HepG2 (cell line): ENCODE measurements at regions not wholly inside any gene's neighbourhood (a gene's known extent, or its start where the extent isn't known, plus 50 kb on each side); places are given as distances from the start of the nearest gene placed in this dataset.

Source experiments
- ATAC-seq: fragments of 200-7000 bp; cut with Tn5 transposase; 3 replicates; pipeline ENCODE4 v1.9.1; 2020; ENCODE audit warnings: mild to moderate bottlenecking, moderate library complexity
- BruUV-seq: library from RNA; stranded (reverse); fragments of 400-500 nt; replicated peaks from 2 replicates; lab custom pipeline; 2021; lab: Mats Ljungman, UMichigan
- CTCF ChIA-PET: fragments of 300-600 bp; formaldehyde crosslinking; extraction: SDS; loops from one replicate; lab custom pipeline; 2021; ENCODE audit warnings: low total read pairs, inconsistent platforms, low intra/inter-chr PET ratio; lab: Yijun Ruan, JAX
- POLR2A ChIA-PET: fragments of 350-600 bp; sonication (Branson Sonifier 250); formaldehyde crosslinking; loops from one replicate; lab custom pipeline; 2020; ENCODE audit warnings: antibody characterized with exemption, inconsistent platforms; lab: Yijun Ruan, JAX
- DNase-seq: peaks from one replicate; pipeline ENCODE4 v3.0.0-alpha.2; 2015; ENCODE audit warnings: low spot score
- FAIRE-seq: peaks from 3 replicates; lab custom pipeline; 2011; peaks lifted over from hg19 to GRCh38; lab: Jason Lieb, UNC
- H2AFZ ChIP-seq: one replicate; pipeline ENCODE4 v1.6.1; 2011; ENCODE audit warnings: low read length, inconsistent platforms
- H3K27ac ChIP-seq: fragments of 300-600 bp; 3 replicates; pipeline ENCODE4 v1.8.0; 2011; ENCODE audit warnings: mixed run types, mild to moderate bottlenecking, mixed read lengths, low read length, inconsistent platforms; ENCODE audit not compliant: insufficient read depth; ENCODE audit errors: extremely low read length
- H3K27me3 ChIP-seq, 2 experiments: fragments of 200-600 bp in 1 of 2; 2 replicates in 1 of 2; 3 replicates in 1 of 2; pipeline versions ENCODE4 v1.6.0 to v1.8.0; 2011; ENCODE audit warnings: low read length in 2 of 2, mild to moderate bottlenecking in 2 of 2, moderate library complexity in 2 of 2, inconsistent platforms in 1 of 2; ENCODE audit not compliant: insufficient read depth in 2 of 2, control insufficient read depth in 1 of 2
- H3K36me3 ChIP-seq, 2 experiments: fragments of 200-600 bp in 1 of 2; replicated peaks in 1 of 2; 2 replicates in 1 of 2; 3 replicates in 1 of 2; pipeline versions ENCODE4 v1.5.1 to v1.8.0; 2011; ENCODE audit warnings: low read length in 2 of 2, inconsistent platforms in 1 of 2; ENCODE audit not compliant: insufficient read depth in 2 of 2, control insufficient read depth in 1 of 2
- H3K4me1 ChIP-seq: 2 replicates; pipeline ENCODE4 v1.5.1; 2012; ENCODE audit warnings: low read length, inconsistent platforms; ENCODE audit not compliant: insufficient read depth
- H3K4me2 ChIP-seq: 2 replicates; pipeline ENCODE4 v1.6.0; 2011; ENCODE audit warnings: low read depth, low read length, inconsistent platforms
- H3K4me3 ChIP-seq, 3 experiments: fragments of 200-600 bp in 1 of 3; sonication (generic), shearing (Covaris generic) in 1 of 3; replicated peaks in 1 of 3; 2 replicates each; pipeline ENCODE4 v1.5.1; 2011 to 2016; ENCODE audit warnings: low read length in 3 of 3, inconsistent platforms in 2 of 3, low read depth in 2 of 3, mild to moderate bottlenecking in 2 of 3, control low read depth in 1 of 3, mixed read lengths in 1 of 3; ENCODE audit not compliant: insufficient read depth in 1 of 3
- H3K79me2 ChIP-seq: one replicate; pipeline ENCODE4 v1.6.1; 2011; ENCODE audit warnings: low read length, inconsistent platforms; ENCODE audit not compliant: insufficient read depth
- H3K9ac ChIP-seq: 2 replicates; pipeline ENCODE4 v1.6.0; 2011; ENCODE audit warnings: mild to moderate bottlenecking, low read depth, low read length, inconsistent platforms; ENCODE audit not compliant: insufficient read depth
- H3K9me3 ChIP-seq: 2 replicates; pipeline ENCODE4 v1.5.1; 2012; ENCODE audit warnings: mild to moderate bottlenecking, low read length
- H4K20me1 ChIP-seq: 2 replicates; pipeline ENCODE4 v1.6.0; 2011; ENCODE audit warnings: inconsistent platforms, mild to moderate bottlenecking, low read length, moderate library complexity; ENCODE audit not compliant: insufficient read depth
- KAT8 ChIP-seq: IDR thresholded peaks from 2 replicates; pipeline ENCODE4 v1.6.1; 2016; ENCODE audit warnings: missing genetic modification reagents, missing compliant biosample characterization
- MAFF ChIP-seq: IDR thresholded peaks from 2 replicates; pipeline ENCODE4 v1.6.1; 2011; ENCODE audit warnings: low read depth, low read length, improper control_type of control experiment
- MAFK ChIP-seq, 2 experiments: IDR thresholded peaks in 1 of 2; conservative IDR thresholded peaks in 1 of 2; 2 replicates each; pipeline ENCODE4 v1.6.1; 2011; ENCODE audit warnings: improper control_type of control experiment in 2 of 2, low read length in 2 of 2
- PLRG1 ChIP-seq: fragments of 450-650 bp; conservative IDR thresholded peaks from 2 replicates; pipeline ENCODE4 v1.6.1; 2016
- POGK ChIP-seq: sonication (generic); formaldehyde crosslinking; conservative IDR thresholded peaks from 2 replicates; pipeline ENCODE4 v1.8.0; 2022; ENCODE audit warnings: mild to moderate bottlenecking, moderate library complexity, missing genetic modification reagents
- REPIN1 ChIP-seq: sonication (generic); formaldehyde crosslinking; IDR thresholded peaks from 2 replicates; pipeline ENCODE4 v1.8.0; 2022; ENCODE audit warnings: missing genetic modification reagents, low read depth, mild to moderate bottlenecking, borderline replicate concordance
- TFAP4 ChIP-seq: sonication (generic); IDR thresholded peaks from 2 replicates; pipeline ENCODE4 v1.6.1; 2016; ENCODE audit warnings: low read depth, borderline replicate concordance
- XRCC5 ChIP-seq: fragments of 200-400 bp; formaldehyde crosslinking; optimal IDR thresholded peaks from 2 replicates; pipeline ENCODE3; 2017; ENCODE audit warnings: mild to moderate bottlenecking, low read length
- ZKSCAN8 ChIP-seq: IDR thresholded peaks from 2 replicates; pipeline ENCODE4 v1.6.1; 2016; ENCODE audit warnings: borderline replicate concordance, missing genetic modification reagents, missing compliant biosample characterization
- ZNF484 ChIP-seq: sonication (generic); formaldehyde crosslinking; IDR thresholded peaks from 2 replicates; pipeline ENCODE4 v1.5.1; 2020; ENCODE audit warnings: mild to moderate bottlenecking, low read depth, missing genetic modification reagents, borderline replicate concordance
- ZNF501 ChIP-seq: sonication (generic); formaldehyde crosslinking; IDR thresholded peaks from 2 replicates; pipeline ENCODE4 v1.5.1; 2020; ENCODE audit warnings: mild to moderate bottlenecking, moderate library complexity, missing genetic modification reagents
- ZNF670 ChIP-seq: sonication (generic); formaldehyde crosslinking; IDR thresholded peaks from 2 replicates; pipeline ENCODE4 v1.8.0; 2022; ENCODE audit warnings: mild to moderate bottlenecking, missing genetic modification reagents, borderline replicate concordance
- ZNF713 ChIP-seq: sonication (generic); formaldehyde crosslinking; IDR thresholded peaks from 2 replicates; pipeline ENCODE4 v1.4.0; 2020; ENCODE audit warnings: mild to moderate bottlenecking, missing genetic modification reagents
- WGBS: methylation state at CpG from one replicate; pipeline ENCODE4 v1.1.6; 2017; ENCODE audit warnings: low lambda C conversion rate; 5-methylcytosine and 5-hydroxymethylcytosine counted together
- in situ Hi-C: cut with HindIII; loops from 2 replicates; pipeline ENCODE4 v1.10.0; 2017; ENCODE audit warnings: low pct_unique_long_range_greater_than_20kb; ENCODE audit not compliant: extremely low pct_ligation_motif_present
- intact Hi-C: fragments of 100-400 bp; cut with micrococcal nuclease; formaldehyde crosslinking; loops from one replicate; pipeline ENCODE4 v1.10.0; 2022; ENCODE audit not compliant: unreplicated experiment
- TF ChIP-seq, protein P1 (sequence below): sonication (generic); formaldehyde crosslinking; IDR thresholded peaks from 2 replicates; pipeline ENCODE4 v1.8.0; 2022; ENCODE audit warnings: mild to moderate bottlenecking, missing genetic modification reagents, moderate library complexity
- TF ChIP-seq, protein P2 (sequence below): sonication (generic); formaldehyde crosslinking; IDR thresholded peaks from 2 replicates; pipeline ENCODE4 v1.4.0; 2020; ENCODE audit warnings: mild to moderate bottlenecking, low read depth, missing genetic modification reagents
- TF ChIP-seq, protein P3 (sequence below): sonication (generic); formaldehyde crosslinking; IDR thresholded peaks from 2 replicates; pipeline ENCODE4 v1.4.0; 2020; ENCODE audit warnings: mild to moderate bottlenecking, missing genetic modification reagents

GRCh38 chr10:44264244-44264643 lies 120.7 kb downstream of the CXCL12 start:
- no peak overlapping the region for H2AFZ ChIP-seq
- intact Hi-C loops, result no loop called here
- no TSS peak for BruUV-seq
- no peak for FAIRE-seq
- H3K4me1 ChIP-seq, result peaks cover 29% of the 10 kb centered on the region
- H3K79me2 ChIP-seq, result no peaks in the 10 kb centered on the region
- in situ Hi-C loops, result no loop called here
- ATAC-seq, result no peak
- H3K9me3 ChIP-seq, result peaks cover 28% of the 10 kb centered on the region
- no peak overlapping the region for H3K9ac ChIP-seq
- DNase-seq, result no peak
- H4K20me1 ChIP-seq, result no peaks in the 10 kb centered on the region
- 87% methylated on average over 4 of the region's 4 CpGs for WGBS
- TF ChIP-seq ZNF501 (CRISPR knock-in tag), result no peak
- no peak for TF ChIP-seq ZKSCAN8 (CRISPR knock-in tag)
- TF ChIP-seq, protein P1, sequence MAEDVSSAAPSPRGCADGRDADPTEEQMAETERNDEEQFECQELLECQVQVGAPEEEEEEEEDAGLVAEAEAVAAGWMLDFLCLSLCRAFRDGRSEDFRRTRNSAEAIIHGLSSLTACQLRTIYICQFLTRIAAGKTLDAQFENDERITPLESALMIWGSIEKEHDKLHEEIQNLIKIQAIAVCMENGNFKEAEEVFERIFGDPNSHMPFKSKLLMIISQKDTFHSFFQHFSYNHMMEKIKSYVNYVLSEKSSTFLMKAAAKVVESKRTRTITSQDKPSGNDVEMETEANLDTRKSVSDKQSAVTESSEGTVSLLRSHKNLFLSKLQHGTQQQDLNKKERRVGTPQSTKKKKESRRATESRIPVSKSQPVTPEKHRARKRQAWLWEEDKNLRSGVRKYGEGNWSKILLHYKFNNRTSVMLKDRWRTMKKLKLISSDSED (CRISPR knock-in tag), result no peak
- TF ChIP-seq ZNF670 (CRISPR knock-in tag), result no peak
- TF ChIP-seq XRCC5, result no peak
- TF ChIP-seq REPIN1 (CRISPR knock-in tag), result no peak
- TF ChIP-seq TFAP4, result no peak
- no peak for TF ChIP-seq PLRG1
- TF ChIP-seq ZNF713 (CRISPR knock-in tag), result no peak
- TF ChIP-seq KAT8 (CRISPR knock-in tag), result no peak
- TF ChIP-seq ZNF484, result no peak
- TF ChIP-seq MAFK (conservative IDR thresholded peaks at IDR 0.05 in 1 of 2, IDR thresholded peaks at IDR 0.05 in 1 of 2; ENCODE audit: low read length in 2 of 2), result peak; percentile 66 to 75
- no peak for TF ChIP-seq POGK (CRISPR knock-in tag)
- TF ChIP-seq, protein P2, sequence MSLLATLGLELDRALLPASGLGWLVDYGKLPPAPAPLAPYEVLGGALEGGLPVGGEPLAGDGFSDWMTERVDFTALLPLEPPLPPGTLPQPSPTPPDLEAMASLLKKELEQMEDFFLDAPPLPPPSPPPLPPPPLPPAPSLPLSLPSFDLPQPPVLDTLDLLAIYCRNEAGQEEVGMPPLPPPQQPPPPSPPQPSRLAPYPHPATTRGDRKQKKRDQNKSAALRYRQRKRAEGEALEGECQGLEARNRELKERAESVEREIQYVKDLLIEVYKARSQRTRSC (CRISPR knock-in tag), result no peak
- TF ChIP-seq, protein P3, sequence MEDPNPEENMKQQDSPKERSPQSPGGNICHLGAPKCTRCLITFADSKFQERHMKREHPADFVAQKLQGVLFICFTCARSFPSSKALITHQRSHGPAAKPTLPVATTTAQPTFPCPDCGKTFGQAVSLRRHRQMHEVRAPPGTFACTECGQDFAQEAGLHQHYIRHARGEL (CRISPR knock-in tag), result no peak
- peak; percentile 62 for TF ChIP-seq MAFF
- TF ChIP-seq, all 625 proteins: peak for 2
- Histone ChIP-seq H3K4me3 (no peak overlapping the region), H3K27me3 (no peaks in the 10 kb centered on the region), H3K36me3 (no peaks in the 10 kb centered on the region), H3K27ac (no peak overlapping the region), H3K4me2 (no peak overlapping the region)
- ChIA-PET POLR2A (no interaction called here), CTCF (no interaction called here)
